ENCODE measurements at regions not wholly inside any gene's neighbourhood (a gene's known extent, or its start where the extent isn't known, plus 50 kb on each side); places are given as distances from the start of the nearest gene placed in this dataset.
"Not testable (repeated sequence)": the region's sequence is repeated elsewhere in the genome, so short reads cannot be mapped to it uniquely, and the experiment has no call there.

GRCh38 chr1:245086389-245086969 is 68.3 kb upstream of the KIF26B start:
- Histone ChIP-seq H3K4me1 (ENCODE audit: insufficient read depth, low read length) (no peaks in the 10 kb centered on the region), H3K4me3 (ENCODE audit: low read length) (no peak overlapping the region), H3K27ac (ENCODE audit: low read length) (no peak overlapping the region), H3K9me3 (ENCODE audit: insufficient read depth, low read depth, low read length) (peaks cover 10% of the 10 kb centered on the region), H3K27me3 (ENCODE audit: insufficient read depth, low read length) (no peaks in the 10 kb centered on the region), H3K9ac (ENCODE audit: low read depth, low read length) (no peak overlapping the region), H3K36me3 (ENCODE audit: insufficient read depth, low read depth, low read length) (no peaks in the 10 kb centered on the region)

- Histone ChIP-seq H3K4me3 (ENCODE audit: low read length) (no peak overlapping the region), H3K9me3 (ENCODE audit: insufficient read depth, low read depth, low read length) (peaks cover 10% of the 10 kb centered on the region), H3K27me3 (ENCODE audit: insufficient read depth, low read length) (no peaks in the 10 kb centered on the region), H3K27ac (ENCODE audit: low read length) (no peak overlapping the region), H3K4me1 (ENCODE audit: insufficient read depth, low read length) (no peaks in the 10 kb centered on the region), H3K9ac (ENCODE audit: low read depth, low read length) (no peak overlapping the region), H3K36me3 (ENCODE audit: insufficient read depth, low read depth, low read length) (no peaks in the 10 kb centered on the region)
Measured at GRCh38 chr1:245085508-245086095, 69.2 kb upstream of the KIF26B start.

GRCh38 chr1:245084551-245084950 is 70.2 kb upstream of the KIF26B start:
- Histone ChIP-seq H3K27ac (ENCODE audit: low read length) (no peak overlapping the region), H3K36me3 (ENCODE audit: insufficient read depth, low read depth, low read length) (no peaks in the 10 kb centered on the region), H3K27me3 (ENCODE audit: insufficient read depth, low read length) (no peaks in the 10 kb centered on the region), H3K4me1 (ENCODE audit: insufficient read depth, low read length) (no peaks in the 10 kb centered on the region), H3K9me3 (ENCODE audit: insufficient read depth, low read depth, low read length) (peaks cover 10% of the 10 kb centered on the region), H3K9ac (ENCODE audit: low read depth, low read length) (no peak overlapping the region), H3K4me3 (ENCODE audit: low read length) (no peak overlapping the region)

- H3K4me1 ChIP-seq (ENCODE audit: insufficient read depth, low read length): no peaks in the 10 kb centered on the region
- no peak overlapping the region for H3K4me3 ChIP-seq (ENCODE audit: low read length)
- no peaks in the 10 kb centered on the region for H3K36me3 ChIP-seq (ENCODE audit: insufficient read depth, low read depth, low read length)
- peaks cover 10% of the 10 kb centered on the region for H3K9me3 ChIP-seq (ENCODE audit: insufficient read depth, low read depth, low read length)
- no peak overlapping the region for H3K9ac ChIP-seq (ENCODE audit: low read depth, low read length)
- H3K27me3 ChIP-seq (ENCODE audit: insufficient read depth, low read length): no peaks in the 10 kb centered on the region
- H3K27ac ChIP-seq (ENCODE audit: low read length): no peak overlapping the region
Measured at GRCh38 chr1:245079021-245079609, 75.7 kb upstream of the KIF26B start.

- no peaks in the 10 kb centered on the region for H3K36me3 ChIP-seq (ENCODE audit: insufficient read depth, low read depth, low read length)
- no peak overlapping the region for H3K9ac ChIP-seq (ENCODE audit: low read depth, low read length)
- H3K9me3 ChIP-seq (ENCODE audit: insufficient read depth, low read depth, low read length): 0 out of 2 replicates have a peak, but pooled peaks cover 7% of the 10 kb centered on the region
- H3K4me1 ChIP-seq (ENCODE audit: insufficient read depth, low read length): no peaks in the 10 kb centered on the region
- H3K27me3 ChIP-seq (ENCODE audit: insufficient read depth, low read length): no peaks in the 10 kb centered on the region
- no peak overlapping the region for H3K27ac ChIP-seq (ENCODE audit: low read length)
- H3K4me3 ChIP-seq (ENCODE audit: low read length): no peak overlapping the region
Measured at GRCh38 chr1:245074898-245075297, 79.9 kb upstream of the KIF26B start.

GRCh38 chr1:245074232-245074747 is 80.5 kb upstream of the KIF26B start:
- Histone ChIP-seq H3K9ac (ENCODE audit: low read depth, low read length) (no peak overlapping the region), H3K27me3 (ENCODE audit: insufficient read depth, low read length) (no peaks in the 10 kb centered on the region), H3K36me3 (ENCODE audit: insufficient read depth, low read depth, low read length) (no peaks in the 10 kb centered on the region), H3K4me1 (ENCODE audit: insufficient read depth, low read length) (no peaks in the 10 kb centered on the region), H3K9me3 (ENCODE audit: insufficient read depth, low read depth, low read length) (0 out of 2 replicates have a peak, but pooled peaks cover 7% of the 10 kb centered on the region), H3K4me3 (ENCODE audit: low read length) (no peak overlapping the region), H3K27ac (ENCODE audit: low read length) (no peak overlapping the region)

- Histone ChIP-seq H3K27ac (ENCODE audit: low read length) (no peak overlapping the region), H3K4me3 (ENCODE audit: low read length) (no peak overlapping the region), H3K9ac (ENCODE audit: low read depth, low read length) (no peak overlapping the region), H3K36me3 (ENCODE audit: insufficient read depth, low read depth, low read length) (no peaks in the 10 kb centered on the region), H3K4me1 (ENCODE audit: insufficient read depth, low read length) (no peaks in the 10 kb centered on the region), H3K27me3 (ENCODE audit: insufficient read depth, low read length) (no peaks in the 10 kb centered on the region), H3K9me3 (ENCODE audit: insufficient read depth, low read depth, low read length) (0 out of 2 replicates have a peak, but pooled peaks cover 7% of the 10 kb centered on the region)
Measured at GRCh38 chr1:245070836-245071615, 83.8 kb upstream of the KIF26B start.

GRCh38 chr1:245067257-245067656 is 87.5 kb upstream of the KIF26B start:
- no peaks in the 10 kb centered on the region for H3K27me3 ChIP-seq (ENCODE audit: insufficient read depth, low read length)
- no peak overlapping the region for H3K27ac ChIP-seq (ENCODE audit: low read length)
- no peaks in the 10 kb centered on the region for H3K36me3 ChIP-seq (ENCODE audit: insufficient read depth, low read depth, low read length)
- 0 out of 2 replicates have a peak, but pooled peaks cover 7% of the 10 kb centered on the region for H3K9me3 ChIP-seq (ENCODE audit: insufficient read depth, low read depth, low read length)
- no peak overlapping the region for H3K9ac ChIP-seq (ENCODE audit: low read depth, low read length)
- H3K4me3 ChIP-seq (ENCODE audit: low read length): no peak overlapping the region
- no peaks in the 10 kb centered on the region for H3K4me1 ChIP-seq (ENCODE audit: insufficient read depth, low read length)

GRCh38 chr1:245062741-245063305 is 92.0 kb upstream of the KIF26B start:
- Histone ChIP-seq H3K27ac (ENCODE audit: low read length) (no peak overlapping the region), H3K4me1 (ENCODE audit: insufficient read depth, low read length) (peaks cover 25% of the 10 kb centered on the region), H3K4me3 (ENCODE audit: low read length) (no peak overlapping the region), H3K36me3 (ENCODE audit: insufficient read depth, low read depth, low read length) (no peaks in the 10 kb centered on the region), H3K9me3 (ENCODE audit: insufficient read depth, low read depth, low read length) (no peaks in the 10 kb centered on the region), H3K9ac (ENCODE audit: low read depth, low read length) (no peak overlapping the region), H3K27me3 (ENCODE audit: insufficient read depth, low read length) (no peaks in the 10 kb centered on the region)

GRCh38 chr1:245061808-245062207 is 93.0 kb upstream of the KIF26B start:
- not testable (repeated sequence) for H3K36me3 ChIP-seq (ENCODE audit: insufficient read depth, low read depth, low read length); H3K9ac ChIP-seq (ENCODE audit: low read depth, low read length); H3K4me3 ChIP-seq (ENCODE audit: low read length); H3K9me3 ChIP-seq (ENCODE audit: insufficient read depth, low read depth, low read length); H3K27me3 ChIP-seq (ENCODE audit: insufficient read depth, low read length); H3K27ac ChIP-seq (ENCODE audit: low read length)
- peaks cover 25% of the 10 kb centered on the region for H3K4me1 ChIP-seq (ENCODE audit: insufficient read depth, low read length)

GRCh38 chr1:245060684-245061374 is 94.0 kb upstream of the KIF26B start:
- peak overlapping the region; percentile 39; the same call in 1 of the 2 replicates for H3K9ac ChIP-seq (ENCODE audit: low read depth, low read length)
- H3K36me3 ChIP-seq (ENCODE audit: insufficient read depth, low read depth, low read length): no peaks in the 10 kb centered on the region
- no peaks in the 10 kb centered on the region for H3K9me3 ChIP-seq (ENCODE audit: insufficient read depth, low read depth, low read length)
- no peak overlapping the region for H3K4me3 ChIP-seq (ENCODE audit: low read length)
- H3K27ac ChIP-seq (ENCODE audit: low read length): no peak overlapping the region
- peaks cover 25% of the 10 kb centered on the region for H3K4me1 ChIP-seq (ENCODE audit: insufficient read depth, low read length)
- no peaks in the 10 kb centered on the region for H3K27me3 ChIP-seq (ENCODE audit: insufficient read depth, low read length)
